ENCODE measurements at regions not wholly inside any gene's neighbourhood (a gene's known extent, or its start where the extent isn't known, plus 50 kb on each side); places are given as distances from the start of the nearest gene placed in this dataset.

DNA sequence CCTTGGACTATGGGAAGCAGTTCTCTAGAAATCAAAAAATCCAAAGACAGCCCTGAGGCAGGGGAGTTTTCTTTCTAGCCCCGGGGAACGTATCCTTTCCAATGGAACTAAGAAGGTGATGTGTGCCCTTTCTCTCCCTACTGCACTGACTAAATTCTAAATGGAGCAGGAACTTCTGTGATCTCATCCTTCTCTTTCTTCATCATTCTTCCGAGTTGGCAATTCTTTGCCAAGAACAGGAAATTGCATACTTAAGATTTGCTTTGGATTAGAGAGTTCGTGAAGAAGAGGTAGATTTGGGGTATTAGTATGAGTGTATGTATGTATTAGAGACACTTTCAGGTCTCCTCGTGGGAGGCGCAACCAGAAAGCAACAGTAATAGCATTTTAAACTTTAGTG is 178.0 kb upstream of the PIK3R1 start:
- TF ChIP-seq, protein P1, sequence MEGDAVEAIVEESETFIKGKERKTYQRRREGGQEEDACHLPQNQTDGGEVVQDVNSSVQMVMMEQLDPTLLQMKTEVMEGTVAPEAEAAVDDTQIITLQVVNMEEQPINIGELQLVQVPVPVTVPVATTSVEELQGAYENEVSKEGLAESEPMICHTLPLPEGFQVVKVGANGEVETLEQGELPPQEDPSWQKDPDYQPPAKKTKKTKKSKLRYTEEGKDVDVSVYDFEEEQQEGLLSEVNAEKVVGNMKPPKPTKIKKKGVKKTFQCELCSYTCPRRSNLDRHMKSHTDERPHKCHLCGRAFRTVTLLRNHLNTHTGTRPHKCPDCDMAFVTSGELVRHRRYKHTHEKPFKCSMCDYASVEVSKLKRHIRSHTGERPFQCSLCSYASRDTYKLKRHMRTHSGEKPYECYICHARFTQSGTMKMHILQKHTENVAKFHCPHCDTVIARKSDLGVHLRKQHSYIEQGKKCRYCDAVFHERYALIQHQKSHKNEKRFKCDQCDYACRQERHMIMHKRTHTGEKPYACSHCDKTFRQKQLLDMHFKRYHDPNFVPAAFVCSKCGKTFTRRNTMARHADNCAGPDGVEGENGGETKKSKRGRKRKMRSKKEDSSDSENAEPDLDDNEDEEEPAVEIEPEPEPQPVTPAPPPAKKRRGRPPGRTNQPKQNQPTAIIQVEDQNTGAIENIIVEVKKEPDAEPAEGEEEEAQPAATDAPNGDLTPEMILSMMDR (IDR thresholded peaks at IDR 0.05 in 2 of 3, conservative IDR thresholded peaks at IDR 0.05 in 1 of 3; ENCODE audit: borderline replicate concordance in 1 of 3, insufficient read depth in 1 of 3, low read depth in 2 of 3, low read length in 2 of 3): no peak
- no peak for TF ChIP-seq SIN3A (IDR thresholded peaks at IDR 0.05; ENCODE audit: low read depth)
